ENCODE measurements at regions not wholly inside any gene's neighbourhood (a gene's known extent, or its start where the extent isn't known, plus 50 kb on each side); places are given as distances from the start of the nearest gene placed in this dataset.
A peak's percentile ranks its signal among the peaks of the same experiment; 100 is the strongest.

GRCh38 chr5:173826086-173826427 lies 62.1 kb upstream of the CPEB4 start:
- peak overlapping the region; percentile 14; the same call in 1 of the 2 replicates for H3K4me2 ChIP-seq (ENCODE audit: low read length)
- no peak overlapping the region for H2AFZ ChIP-seq (ENCODE audit: low read depth, low read length)
- H3K9me3 ChIP-seq (ENCODE audit: insufficient read depth, low read length): peaks cover 5% of the 10 kb centered on the region; the same call in 1 of the 2 replicates
- H3K4me1 ChIP-seq (ENCODE audit: low read length): peaks cover 77% of the 10 kb centered on the region
- peaks cover 3% of the 10 kb centered on the region for H3K36me3 ChIP-seq (replicated peaks; ENCODE audit: low read depth, low read length)
- TF ChIP-seq EZH2phosphoT487 (IDR thresholded peaks at IDR 0.05; ENCODE audit: low read depth): no peak
- no peak for TF ChIP-seq CTCF (IDR thresholded peaks at IDR 0.05; ENCODE audit: low read depth, low read length)
- no peak overlapping the region for H3K9ac ChIP-seq (ENCODE audit: low read length)
- no peaks in the 10 kb centered on the region for H4K20me1 ChIP-seq (ENCODE audit: insufficient read depth, low read length)
- H3K79me2 ChIP-seq (ENCODE audit: low read length): no peaks in the 10 kb centered on the region
- no peak overlapping the region for H3K4me3 ChIP-seq (ENCODE audit: low read length)
- H3K27ac ChIP-seq (ENCODE audit: low read length): no peak overlapping the region
- no peaks in the 10 kb centered on the region for H3K27me3 ChIP-seq (ENCODE audit: low read depth, low read length)

GRCh38 chr5:173826428-173827350 lies 61.5 kb upstream of the CPEB4 start:
- H3K9me3 ChIP-seq (ENCODE audit: insufficient read depth, low read length): peaks cover 5% of the 10 kb centered on the region; the same call in 1 of the 2 replicates
- H3K27me3 ChIP-seq (ENCODE audit: low read depth, low read length): no peaks in the 10 kb centered on the region
- no peak overlapping the region for H3K9ac ChIP-seq (ENCODE audit: low read length)
- H3K36me3 ChIP-seq (replicated peaks; ENCODE audit: low read depth, low read length): peaks cover 3% of the 10 kb centered on the region
- H3K4me2 ChIP-seq (ENCODE audit: low read length): peak overlapping the region; percentile 14; the same call in 1 of the 2 replicates
- no peaks in the 10 kb centered on the region for H4K20me1 ChIP-seq (ENCODE audit: insufficient read depth, low read length)
- H3K27ac ChIP-seq (ENCODE audit: low read length): 0 out of 2 replicates have a peak overlapping the region, but pooled peaks have one; percentile 20
- H3K79me2 ChIP-seq (ENCODE audit: low read length): no peaks in the 10 kb centered on the region
- H3K4me1 ChIP-seq (ENCODE audit: low read length): peaks cover 73% of the 10 kb centered on the region
- H2AFZ ChIP-seq (ENCODE audit: low read depth, low read length): 0 out of 2 replicates have a peak overlapping the region, but pooled peaks have one; percentile 12
- no peak overlapping the region for H3K4me3 ChIP-seq (ENCODE audit: low read length)
- TF ChIP-seq EZH2phosphoT487 (IDR thresholded peaks at IDR 0.05; ENCODE audit: low read depth) (no peak), CTCF (IDR thresholded peaks at IDR 0.05; ENCODE audit: low read depth, low read length) (no peak)

GRCh38 chr5:173828952-173829351 lies 59.2 kb upstream of the CPEB4 start:
- no peak for TF ChIP-seq CTCF (IDR thresholded peaks at IDR 0.05; ENCODE audit: low read depth, low read length)
- Histone ChIP-seq H3K79me2 (ENCODE audit: low read length) (no peaks in the 10 kb centered on the region), H3K36me3 (replicated peaks; ENCODE audit: low read depth, low read length) (peaks cover 3% of the 10 kb centered on the region), H3K27me3 (ENCODE audit: low read depth, low read length) (no peaks in the 10 kb centered on the region), H3K4me1 (ENCODE audit: low read length) (peaks cover 71% of the 10 kb centered on the region), H3K9ac (ENCODE audit: low read length) (no peak overlapping the region), H3K9me3 (ENCODE audit: insufficient read depth, low read length) (peaks cover 5% of the 10 kb centered on the region; the same call in 1 of the 2 replicates), H4K20me1 (ENCODE audit: insufficient read depth, low read length) (no peaks in the 10 kb centered on the region), H3K4me3 (ENCODE audit: low read length) (no peak overlapping the region), H2AFZ (ENCODE audit: low read depth, low read length) (no peak overlapping the region), H3K27ac (ENCODE audit: low read length) (no peak overlapping the region), H3K4me2 (ENCODE audit: low read length) (no peak overlapping the region)

GRCh38 chr5:173829826-173830225 lies 58.3 kb upstream of the CPEB4 start:
- Histone ChIP-seq H3K79me2 (ENCODE audit: low read length) (no peaks in the 10 kb centered on the region), H3K4me1 (ENCODE audit: low read length) (peaks cover 63% of the 10 kb centered on the region), H3K4me2 (ENCODE audit: low read length) (peak overlapping the region; percentile 20), H2AFZ (ENCODE audit: low read depth, low read length) (peak overlapping the region; percentile 96), H3K4me3 (ENCODE audit: low read length) (no peak overlapping the region), H4K20me1 (ENCODE audit: insufficient read depth, low read length) (no peaks in the 10 kb centered on the region), H3K9me3 (ENCODE audit: insufficient read depth, low read length) (peaks cover 5% of the 10 kb centered on the region; the same call in 1 of the 2 replicates), H3K9ac (ENCODE audit: low read length) (peak overlapping the region; percentile 14; the same call in 1 of the 2 replicates), H3K27ac (ENCODE audit: low read length) (no peak overlapping the region), H3K27me3 (ENCODE audit: low read depth, low read length) (no peaks in the 10 kb centered on the region), H3K36me3 (replicated peaks; ENCODE audit: low read depth, low read length) (peaks cover 3% of the 10 kb centered on the region)
- TF ChIP-seq CTCF (IDR thresholded peaks at IDR 0.05; ENCODE audit: low read depth, low read length) (no peak), EZH2phosphoT487 (IDR thresholded peaks at IDR 0.05; ENCODE audit: low read depth) (no peak)
